GM10266 (cell line): ENCODE measurements at regions not wholly inside any gene's neighbourhood (a gene's known extent, or its start where the extent isn't known, plus 50 kb on each side); places are given as distances from the start of the nearest gene placed in this dataset.

Experiments used
- DNase-seq: peaks from one replicate; pipeline ENCODE4 v3.0.0; 2012; ENCODE audit errors: extremely low spot score
- CTCF ChIP-seq: IDR thresholded peaks from 2 replicates; pipeline ENCODE4 v1.5.1; 2012; ENCODE audit warnings: mild to moderate bottlenecking, low read depth; ENCODE audit not compliant: control insufficient read depth, insufficient read depth; ENCODE audit errors: missing control alignments

- no peak for DNase-seq
- no peak for TF ChIP-seq CTCF
Observed at GRCh38 chr9:80197661-80198060, 625.9 kb downstream of the TLE4 start.

DNA sequence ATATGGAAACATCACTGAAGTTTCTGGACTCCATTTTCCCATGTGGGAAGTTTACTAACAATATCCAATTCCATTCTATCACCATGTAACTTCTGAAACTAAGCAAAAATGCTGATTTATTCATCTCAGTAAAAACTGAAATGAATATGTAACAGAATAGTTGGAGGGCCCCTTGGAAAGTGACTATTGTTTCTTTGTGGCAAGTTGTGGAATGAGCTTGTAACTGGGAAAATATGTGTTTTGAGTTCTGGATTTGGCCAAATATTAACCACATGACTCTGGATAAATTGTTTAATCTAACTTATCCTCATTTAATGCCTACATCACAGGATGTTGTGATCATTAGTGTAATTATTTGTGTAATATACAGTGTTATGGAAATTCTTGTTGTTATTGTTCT lies 619.3 kb downstream of the TLE4 start:
- TF ChIP-seq CTCF: no peak
- no peak for DNase-seq

DNA sequence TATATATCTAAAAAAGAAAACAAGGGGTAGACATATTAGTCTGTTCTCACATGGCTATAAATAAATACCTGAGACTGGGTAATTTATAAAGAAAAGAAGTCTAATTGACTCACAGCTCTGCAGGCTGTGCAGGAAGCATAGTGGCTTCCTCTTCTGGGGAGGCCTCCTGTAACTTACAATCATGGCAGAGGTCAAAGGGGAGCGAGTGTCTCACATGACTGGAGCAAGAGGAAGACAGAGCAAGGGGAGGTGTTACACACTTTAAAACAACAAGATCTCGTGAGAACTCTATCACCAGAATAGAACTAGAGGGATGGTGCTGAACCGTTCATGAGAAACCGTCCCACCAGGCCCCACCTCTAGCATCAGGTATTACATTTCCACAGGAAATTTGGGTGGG lies 616.8 kb downstream of the TLE4 start:
- no peak for TF ChIP-seq CTCF
- no peak for DNase-seq

- DNase-seq: no peak
- no peak for TF ChIP-seq CTCF
Observed at GRCh38 chr9:80185112-80185738, 613.5 kb downstream of the TLE4 start.

DNA sequence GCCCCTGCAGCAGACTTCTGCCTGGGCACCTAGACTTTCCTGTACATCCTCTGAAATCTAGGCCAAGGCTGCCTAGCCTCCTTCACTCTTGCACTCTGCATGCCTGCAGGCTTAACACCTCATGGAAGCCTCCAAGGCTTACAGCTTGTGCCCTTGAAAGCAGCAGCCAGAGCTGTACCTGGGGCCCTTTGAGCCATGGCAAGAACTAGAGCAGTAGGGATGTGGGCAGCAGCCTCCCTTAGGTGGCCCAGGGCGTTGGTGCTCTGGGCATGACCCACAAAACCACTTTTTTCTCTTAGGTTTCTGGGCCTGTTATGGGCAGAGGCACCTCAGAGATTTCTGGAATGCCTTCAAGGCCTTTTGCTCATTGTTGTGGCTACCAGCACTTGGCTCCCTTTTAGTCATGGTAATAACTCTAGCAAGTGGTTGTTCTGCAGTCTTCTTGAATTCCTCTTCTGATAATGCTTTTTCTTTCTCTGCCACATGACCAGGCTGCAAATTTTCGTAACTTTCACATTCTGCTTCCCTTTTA lies 606.2 kb downstream of the TLE4 start:
- no peak for TF ChIP-seq CTCF
- DNase-seq: no peak

GRCh38 chr9:80175286-80176150 lies 603.8 kb downstream of the TLE4 start:
- peak; percentile 63 for TF ChIP-seq CTCF
- DNase-seq: peak; percentile 16

DNA sequence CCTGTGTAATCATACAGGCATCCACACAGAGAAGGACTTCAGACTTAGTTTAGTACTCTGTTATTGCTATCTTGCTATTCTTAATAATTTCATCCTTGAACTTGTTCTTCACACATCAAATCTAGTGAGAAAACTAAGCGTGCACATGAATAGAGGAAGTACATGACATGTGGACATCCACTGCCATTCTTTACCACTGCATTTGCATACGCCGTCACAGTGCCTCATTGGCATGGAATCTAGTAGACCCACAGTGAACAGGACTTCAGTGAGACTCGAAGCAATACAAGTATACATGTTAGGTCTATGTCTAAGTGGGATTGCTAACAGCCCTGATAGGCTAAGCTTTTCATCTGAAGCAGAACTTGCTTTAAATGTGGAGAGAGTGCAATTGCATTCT lies 592.1 kb downstream of the TLE4 start:
- TF ChIP-seq CTCF: no peak
- DNase-seq: no peak
